HG02642 (cell line): ENCODE measurements at regions not wholly inside any gene's neighbourhood (a gene's known extent, or its start where the extent isn't known, plus 50 kb on each side); places are given as distances from the start of the nearest gene placed in this dataset.
"Not testable (repeated sequence)": the region's sequence is repeated elsewhere in the genome, so short reads cannot be mapped to it uniquely, and the experiment has no call there.

ENCODE experiments used
- ATAC-seq: cut with Tn5 transposase; IDR thresholded peaks from one replicate; pipeline ENCODE4 v1.9.1; 2021; ENCODE audit warnings: mild to moderate bottlenecking; ENCODE audit not compliant: unreplicated experiment, poor library complexity

- ATAC-seq: no peak
These were observed 277.1 kb upstream of the DUSP10 start for GRCh38 chr1:222019029-222019428.

DNA sequence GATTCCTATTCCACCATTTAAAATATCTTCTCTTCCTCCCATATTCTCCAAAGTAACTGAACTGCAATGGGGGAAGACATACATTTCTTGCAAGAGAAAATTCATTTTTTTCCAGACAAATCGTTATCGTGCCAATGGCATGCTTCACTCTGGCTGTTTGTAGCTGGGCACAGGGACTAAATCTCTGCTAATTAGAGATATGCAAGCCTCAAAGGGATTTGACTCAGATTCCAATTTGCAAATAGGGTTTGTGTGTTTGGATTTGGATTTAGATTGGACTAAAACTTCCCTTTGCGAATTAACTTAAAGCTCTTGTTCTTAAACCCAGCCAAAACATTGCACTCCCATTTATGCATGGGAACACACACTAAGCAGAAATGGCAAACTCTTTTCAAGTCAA lies 276.2 kb upstream of the DUSP10 start:
- no peak for ATAC-seq

- no peak for ATAC-seq
These were observed 273.8 kb upstream of the DUSP10 start for GRCh38 chr1:222015686-222016085.

- no peak for ATAC-seq
These were observed 272.1 kb upstream of the DUSP10 start for GRCh38 chr1:222014001-222014400.

DNA sequence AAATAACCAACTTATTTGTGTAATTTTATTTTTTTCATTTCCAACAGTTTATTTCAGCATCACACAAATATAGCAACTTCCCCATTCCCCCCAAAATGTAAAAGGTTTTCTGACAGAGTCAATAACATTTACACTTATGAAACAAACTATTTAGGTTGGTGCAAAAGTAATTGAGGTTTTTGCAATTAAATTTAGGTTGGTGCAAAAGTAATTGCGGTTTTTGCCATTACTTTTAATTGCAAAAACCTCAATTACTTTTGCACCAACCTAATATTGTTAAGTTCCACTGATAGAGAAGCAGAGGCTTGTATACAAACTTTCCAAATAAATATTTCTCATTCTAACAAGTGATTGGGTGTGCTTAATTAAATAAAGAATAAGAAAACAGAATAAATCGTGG lies 270.9 kb upstream of the DUSP10 start:
- no peak for ATAC-seq

DNA sequence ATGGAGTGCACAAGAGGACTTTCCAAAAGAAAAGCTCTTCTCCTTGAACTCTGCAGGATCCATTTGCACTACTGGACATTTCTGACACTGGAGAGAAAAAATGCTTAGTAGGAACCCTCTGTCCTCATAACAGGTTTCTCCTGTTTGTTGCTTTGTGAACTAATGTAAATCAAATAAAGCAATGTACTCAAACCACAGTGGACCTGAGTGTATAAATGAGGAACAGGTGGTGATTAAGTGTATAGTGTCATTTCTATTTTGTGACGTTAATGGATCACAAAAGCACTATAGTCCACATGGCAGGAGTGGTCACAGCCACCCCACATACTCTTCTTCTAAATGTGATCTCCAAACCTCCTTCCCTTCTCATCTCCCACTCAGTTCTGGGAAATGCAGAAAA lies 268.4 kb upstream of the DUSP10 start:
- ATAC-seq: no peak

DNA sequence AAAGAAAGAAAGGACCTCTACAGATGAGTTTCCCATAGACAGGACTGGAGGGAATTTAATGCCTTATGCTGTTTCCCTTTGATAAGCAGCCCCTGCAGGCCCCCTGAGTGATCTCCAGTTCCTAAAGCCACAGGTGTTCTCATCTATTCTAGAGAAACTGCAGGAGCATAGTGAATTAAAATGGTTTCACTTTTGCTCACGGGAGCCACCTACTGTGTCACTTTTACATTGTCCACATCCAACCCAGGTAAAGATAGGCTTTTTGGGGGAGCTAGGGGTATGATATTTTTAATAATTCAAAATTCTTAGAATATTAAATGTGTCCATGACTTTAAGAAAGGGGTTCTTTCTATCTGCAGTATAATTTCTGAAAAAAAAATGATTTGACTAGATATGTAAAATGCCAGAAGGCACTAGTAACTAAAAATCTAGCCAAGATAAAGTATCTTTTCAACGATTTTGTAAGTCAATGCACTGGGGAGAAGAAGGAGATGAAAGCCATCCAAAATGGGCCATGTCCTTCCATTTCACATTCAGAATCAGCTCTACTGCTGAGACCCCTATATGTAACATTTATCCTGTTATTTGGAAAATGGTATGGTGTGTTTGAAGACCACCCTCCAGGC lies 267.3 kb upstream of the DUSP10 start:
- peak; percentile 64 for ATAC-seq

DNA sequence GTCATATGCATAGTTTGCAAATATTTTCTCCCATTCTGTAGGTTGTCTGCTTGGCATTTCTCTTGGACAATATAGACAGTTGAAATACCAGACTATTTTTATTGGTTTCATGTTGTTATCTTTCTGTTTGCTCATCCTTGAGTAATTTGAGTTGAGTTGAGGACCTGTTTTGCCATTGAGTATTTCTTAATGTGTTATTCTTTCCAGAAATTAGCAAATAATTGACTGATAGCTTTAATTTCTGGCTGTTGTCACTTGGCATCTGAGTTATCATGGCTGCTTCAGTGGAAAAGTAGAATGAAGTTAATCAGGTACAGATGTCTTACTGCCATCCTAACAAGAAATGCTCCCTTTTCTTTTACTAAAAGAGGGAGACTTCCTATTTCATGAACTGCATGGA lies 264.8 kb upstream of the DUSP10 start:
- ATAC-seq: no peak

GRCh38 chr1:222004784-222005183 lies 262.9 kb upstream of the DUSP10 start:
- no peak for ATAC-seq

DNA sequence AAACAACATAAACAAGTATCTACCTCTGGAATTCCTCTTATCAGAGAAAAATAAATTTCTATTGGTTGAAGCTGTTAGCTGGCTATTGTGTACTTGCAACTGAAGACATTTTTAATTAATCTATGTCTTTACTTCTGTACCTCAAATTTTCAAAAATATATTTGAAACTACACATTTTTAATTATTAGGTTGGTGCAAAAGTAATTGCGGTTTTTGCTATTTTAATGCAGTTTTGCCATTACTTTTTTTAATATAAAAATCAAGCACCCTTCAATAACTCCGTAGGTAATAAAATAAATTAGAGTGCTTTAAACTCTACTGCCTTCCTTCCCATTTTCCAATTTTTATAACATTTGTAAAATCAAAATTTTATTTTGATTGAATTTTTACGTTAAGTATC lies 262.1 kb upstream of the DUSP10 start:
- ATAC-seq: no peak

GRCh38 chr1:222002503-222002902 lies 260.6 kb upstream of the DUSP10 start:
- ATAC-seq: no peak

- ATAC-seq: no peak
These were observed 258.2 kb upstream of the DUSP10 start for GRCh38 chr1:222000131-222000530.

GRCh38 chr1:221998781-221999180 lies 256.9 kb upstream of the DUSP10 start:
- no peak for ATAC-seq

- ATAC-seq: no peak
These were observed 256.3 kb upstream of the DUSP10 start for GRCh38 chr1:221998186-221998612.

- ATAC-seq: not testable (repeated sequence)
These were observed 255.1 kb upstream of the DUSP10 start for GRCh38 chr1:221997012-221997411.

DNA sequence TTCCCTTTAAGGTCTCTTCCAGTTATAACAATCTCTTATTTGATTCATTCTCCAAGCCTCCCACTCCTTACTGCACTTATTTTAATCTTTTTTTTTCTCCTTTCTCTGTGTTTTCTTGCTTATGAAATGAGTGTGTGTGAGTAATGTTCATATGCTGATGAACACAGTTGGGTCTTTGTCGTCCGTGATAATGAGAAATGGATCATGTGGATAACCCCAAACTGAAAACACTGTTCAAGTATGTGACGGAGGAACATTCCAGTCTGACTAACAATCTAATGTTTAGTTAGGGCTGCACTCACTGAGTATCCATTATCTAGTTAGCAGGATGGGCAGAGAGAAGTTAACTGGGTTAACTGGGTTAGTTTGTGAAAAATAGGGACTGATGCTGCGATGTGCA lies 253.1 kb upstream of the DUSP10 start:
- ATAC-seq: no peak

GRCh38 chr1:221994274-221994698 lies 252.4 kb upstream of the DUSP10 start:
- peak; percentile 79 for ATAC-seq

DNA sequence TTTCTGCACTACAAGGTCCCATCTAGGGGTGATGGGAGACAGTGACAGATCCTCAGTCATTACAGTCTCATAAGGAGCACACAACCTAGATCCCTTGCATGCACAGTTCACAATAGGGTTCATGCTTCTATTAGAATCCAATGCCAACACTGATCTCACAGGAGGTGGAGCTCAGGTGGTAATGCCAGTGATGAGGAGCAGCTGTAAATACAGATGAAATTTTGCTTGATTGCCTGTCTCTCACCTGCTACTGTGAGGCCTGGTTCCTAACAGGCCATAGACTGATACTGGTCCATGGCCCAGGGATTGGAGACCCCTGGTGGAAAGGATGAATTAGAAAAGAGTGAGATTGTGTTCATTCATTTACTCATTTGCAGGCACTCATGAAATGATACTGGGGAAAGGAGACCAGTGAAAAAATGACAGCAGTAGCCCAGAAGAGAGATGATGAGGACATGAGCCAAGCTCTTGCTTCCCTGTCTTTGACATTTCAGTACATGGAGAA lies 251.6 kb upstream of the DUSP10 start:
- no peak for ATAC-seq

GRCh38 chr1:221992427-221992826 lies 250.5 kb upstream of the DUSP10 start:
- peak; percentile 48 for ATAC-seq

- ATAC-seq: no peak
These were observed 249.3 kb upstream of the DUSP10 start for GRCh38 chr1:221991221-221991620.

DNA sequence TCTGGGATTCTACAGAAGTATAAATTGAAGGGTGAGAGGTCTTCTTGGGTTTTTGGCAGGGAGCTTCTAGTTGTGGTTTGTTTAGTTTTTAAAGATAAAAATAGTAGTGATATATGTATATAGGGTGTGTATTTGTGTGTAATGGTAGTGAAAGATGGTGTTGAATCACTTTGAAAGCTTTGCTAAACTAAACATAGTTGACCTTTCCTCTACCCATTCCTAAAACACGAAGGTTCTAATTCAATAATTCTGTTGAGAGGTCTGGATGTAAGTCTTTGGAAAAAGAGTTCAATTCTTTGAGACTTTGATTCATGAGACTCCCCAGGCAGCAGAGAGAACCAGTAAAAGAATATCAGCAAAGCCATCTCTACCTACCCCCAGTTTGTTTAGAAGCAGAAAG lies 247.9 kb upstream of the DUSP10 start:
- ATAC-seq: no peak

DNA sequence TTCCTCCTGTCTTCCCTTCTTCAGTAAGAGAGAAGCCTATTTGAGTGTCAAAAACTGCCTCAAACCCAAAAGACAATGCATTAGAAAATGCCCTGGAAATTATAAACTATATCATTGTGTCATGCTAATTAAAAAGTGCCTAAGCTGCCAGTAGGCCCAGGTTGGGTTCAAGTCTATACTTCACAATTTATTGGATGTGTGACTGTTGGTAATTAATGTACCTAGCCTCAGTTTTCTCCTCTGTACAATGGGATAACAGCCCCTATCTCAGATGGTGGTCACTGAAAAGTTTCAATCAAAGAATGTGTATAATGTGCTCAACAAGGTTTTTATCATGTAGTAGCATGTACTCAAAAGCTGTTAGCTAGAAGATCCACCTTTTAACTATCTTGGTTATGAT lies 246.9 kb upstream of the DUSP10 start:
- ATAC-seq: no peak
